A549 (cell line): ENCODE measurements at regions not wholly inside any gene's neighbourhood (a gene's known extent, or its start where the extent isn't known, plus 50 kb on each side); places are given as distances from the start of the nearest gene placed in this dataset.

Experiments used
- ATAC-seq, 2 experiments: fragments of 200-7000 bp in 1 of 2; fragments of >200 bp in 1 of 2; cut with Nextera tagmentation in 1 of 2; cut with Tn5 transposase in 1 of 2; 3 replicates each; pipeline versions ENCODE4 v1.8.0 to v1.9.1; 2018 to 2020; ENCODE audit warnings: mild to moderate bottlenecking in 1 of 2, moderate library complexity in 1 of 2
- CTCF ChIA-PET: fragments of 300-600 bp; sonication (Branson Sonifier 250); formaldehyde crosslinking; extraction: SDS; loops from one replicate; lab custom pipeline; 2021; ENCODE audit warnings: antibody characterized with exemption, inconsistent platforms; lab: Yijun Ruan, JAX
- POLR2A ChIA-PET: fragments of 350-600 bp; formaldehyde crosslinking; extraction: SDS; loops from one replicate; lab custom pipeline; 2021; ENCODE audit warnings: antibody characterized with exemption, inconsistent platforms; lab: Yijun Ruan, JAX
- DNase-seq, 2 experiments: peaks; one replicate each; pipeline versions ENCODE4 v3.0.0 to v3.0.0-alpha.2; 2011 to 2016; ENCODE audit warnings: low read depth in 1 of 2, low spot score in 1 of 2
- FAIRE-seq: peaks from 2 replicates; lab custom pipeline; 2011; peaks lifted over from hg19 to GRCh38; lab: Jason Lieb, UNC
- H3K27ac ChIP-seq, 2 experiments: fragments of >200 bp; sonication (Bioruptor Twin); formaldehyde crosslinking; 3 replicates each; pipeline ENCODE4 v1.5.1; 2016 to 2017
- H3K4me1 ChIP-seq: fragments of >200 bp; sonication (Bioruptor Twin); formaldehyde crosslinking; 3 replicates; pipeline ENCODE4 v1.6.1; 2016
- H3K4me2 ChIP-seq: fragments of >200 bp; sonication (Bioruptor Twin); formaldehyde crosslinking; 3 replicates; pipeline ENCODE4 v1.6.1; 2016
- H3K4me3 ChIP-seq: fragments of >200 bp; sonication (Bioruptor Twin); formaldehyde crosslinking; 3 replicates; pipeline ENCODE4 v1.5.1; 2016
- H3K9me3 ChIP-seq: fragments of >200 bp; sonication (Bioruptor Twin); formaldehyde crosslinking; 3 replicates; pipeline ENCODE4 v1.6.1; 2016
- CHD4 ChIP-seq: fragments of 200-600 bp; sonication (generic); IDR thresholded peaks from 2 replicates; pipeline ENCODE4 v1.6.1; 2016; ENCODE audit warnings: antibody characterized with exemption, mild to moderate bottlenecking, borderline replicate concordance
- EP300 ChIP-seq, 2 experiments: fragments of >200 bp; sonication (Bioruptor Twin); formaldehyde crosslinking; IDR thresholded peaks; 2 replicates in 1 of 2; 3 replicates in 1 of 2; pipeline ENCODE4 v1.6.1; 2016 to 2017
- FOXS1 ChIP-seq: fragments of 250-450 bp; sonication (Bioruptor Pico); IDR thresholded peaks from 2 replicates; pipeline ENCODE4 v1.5.0; 2020; ENCODE audit warnings: mild to moderate bottlenecking, moderate library complexity
- GATA3 ChIP-seq: IDR thresholded peaks from 2 replicates; pipeline ENCODE4 v1.6.1; 2012; ENCODE audit warnings: borderline replicate concordance
- HOXA7 ChIP-seq: fragments of 250-450 bp; sonication (Bioruptor Pico); IDR thresholded peaks from 2 replicates; pipeline ENCODE4 v1.5.0; 2020; ENCODE audit warnings: mild to moderate bottlenecking, moderate library complexity
- KDM5A ChIP-seq: fragments of 200-600 bp; sonication (generic); IDR thresholded peaks from 2 replicates; pipeline ENCODE4 v1.6.1; 2016; ENCODE audit warnings: antibody characterized with exemption, mild to moderate bottlenecking
- NFE2L2 ChIP-seq: fragments of 150-350 bp; conservative IDR thresholded peaks from 2 replicates; pipeline ENCODE4 v1.6.1; 2014; ENCODE audit warnings: low read length
- NPAS2 ChIP-seq: fragments of 250-450 bp; sonication (Bioruptor Pico); IDR thresholded peaks from 2 replicates; pipeline ENCODE4 v1.8.0; 2022; ENCODE audit warnings: mild to moderate bottlenecking, moderate library complexity, borderline replicate concordance
- PHF8 ChIP-seq: fragments of 200-600 bp; sonication (generic); IDR thresholded peaks from 2 replicates; pipeline ENCODE4 v1.6.1; 2016; ENCODE audit warnings: low read depth, mild to moderate bottlenecking, antibody characterized with exemption, moderate library complexity, borderline replicate concordance
- RARB ChIP-seq: fragments of 250-450 bp; sonication (Bioruptor Pico); IDR thresholded peaks from 2 replicates; pipeline ENCODE4 v1.8.0; 2021; ENCODE audit warnings: mild to moderate bottlenecking, moderate library complexity
- ZFP36 ChIP-seq: fragments of 450-650 bp; IDR thresholded peaks from 2 replicates; pipeline ENCODE4 v1.6.1; 2014; ENCODE audit warnings: borderline replicate concordance; ENCODE audit not compliant: partially characterized antibody
- ZSCAN20 ChIP-seq: fragments of 250-450 bp; sonication (Bioruptor Pico); IDR thresholded peaks from 2 replicates; pipeline ENCODE4 v1.8.0; 2022; ENCODE audit warnings: mild to moderate bottlenecking, moderate library complexity
- whole genome bisulfite sequencing: methylation state at CpG from one replicate; pipeline ENCODE4 v1.1.6; 2017; ENCODE audit errors: missing lambda C conversion rate; 5-methylcytosine and 5-hydroxymethylcytosine counted together
- TF ChIP-seq, protein P1 (sequence below): IDR thresholded peaks from 2 replicates; pipeline ENCODE4 v1.6.1; 2012
- TF ChIP-seq, protein P2 (sequence below): fragments of 450-650 bp; IDR thresholded peaks from 2 replicates; pipeline ENCODE4 v1.6.1; 2014; ENCODE audit warnings: antibody characterized with exemption
- TF ChIP-seq, protein P3 (sequence below): fragments of >200 bp; sonication (Bioruptor Twin); formaldehyde crosslinking; IDR thresholded peaks from 3 replicates; pipeline ENCODE4 v1.6.1; 2016
- TF ChIP-seq, protein P4 (sequence below): fragments of >200 bp; sonication (Bioruptor Twin); formaldehyde crosslinking; IDR thresholded peaks from 2 replicates; pipeline ENCODE4 v1.6.1; 2016
- TF ChIP-seq, protein P5 (sequence below): fragments of 250-450 bp; sonication (Bioruptor Pico); IDR thresholded peaks from 2 replicates; pipeline ENCODE4 v1.5.0; 2020; ENCODE audit warnings: low read depth, mild to moderate bottlenecking, moderate library complexity
- TF ChIP-seq, protein P6 (sequence below): fragments of >200 bp; sonication (Bioruptor Twin); formaldehyde crosslinking; IDR thresholded peaks from 3 replicates; pipeline ENCODE4 v1.5.1; 2016

DNA sequence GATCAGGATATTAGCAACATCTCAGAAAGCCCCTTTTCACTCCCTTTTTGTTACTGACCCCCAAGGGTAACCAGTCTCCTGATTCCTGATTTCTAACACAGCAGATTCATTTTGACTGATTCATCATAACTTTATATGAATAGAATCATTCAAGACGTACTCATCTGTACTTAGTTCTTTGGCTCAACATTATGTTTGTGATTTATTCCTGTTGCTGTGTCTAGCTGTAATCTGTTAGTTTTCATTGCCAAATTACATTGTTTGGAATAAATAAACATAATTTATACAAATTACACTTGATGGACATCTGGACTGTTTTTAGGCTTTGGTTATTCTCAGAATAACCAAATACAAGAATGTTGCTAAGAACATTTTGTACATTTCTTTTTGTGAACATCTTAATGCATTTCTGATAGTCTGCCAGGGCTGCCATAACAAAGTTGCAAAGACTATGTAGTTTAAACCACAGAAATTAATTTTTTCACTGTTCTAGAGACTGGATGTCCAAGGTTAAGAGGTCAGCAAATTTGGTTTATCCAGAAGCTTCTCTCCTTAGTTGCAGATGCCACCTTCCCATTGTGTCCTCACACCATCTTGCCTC, 62.8 kb upstream of the EDNRB start:
- H3K4me3 ChIP-seq, result no peak overlapping the region
- H3K4me1 ChIP-seq, result no peaks in the 10 kb centered on the region; the same call in 2 of the 3 replicates
- FAIRE-seq, result no peak
- POLR2A ChIA-PET, result no interaction called here
- TF ChIP-seq, protein P1, sequence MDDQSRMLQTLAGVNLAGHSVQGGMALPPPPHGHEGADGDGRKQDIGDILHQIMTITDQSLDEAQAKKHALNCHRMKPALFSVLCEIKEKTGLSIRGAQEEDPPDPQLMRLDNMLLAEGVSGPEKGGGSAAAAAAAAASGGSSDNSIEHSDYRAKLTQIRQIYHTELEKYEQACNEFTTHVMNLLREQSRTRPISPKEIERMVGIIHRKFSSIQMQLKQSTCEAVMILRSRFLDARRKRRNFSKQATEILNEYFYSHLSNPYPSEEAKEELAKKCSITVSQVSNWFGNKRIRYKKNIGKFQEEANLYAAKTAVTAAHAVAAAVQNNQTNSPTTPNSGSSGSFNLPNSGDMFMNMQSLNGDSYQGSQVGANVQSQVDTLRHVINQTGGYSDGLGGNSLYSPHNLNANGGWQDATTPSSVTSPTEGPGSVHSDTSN, result no peak
- no peak for TF ChIP-seq FOXS1 (CRISPR knock-in tag)
- no peak for TF ChIP-seq GATA3
- TF ChIP-seq, protein P2, sequence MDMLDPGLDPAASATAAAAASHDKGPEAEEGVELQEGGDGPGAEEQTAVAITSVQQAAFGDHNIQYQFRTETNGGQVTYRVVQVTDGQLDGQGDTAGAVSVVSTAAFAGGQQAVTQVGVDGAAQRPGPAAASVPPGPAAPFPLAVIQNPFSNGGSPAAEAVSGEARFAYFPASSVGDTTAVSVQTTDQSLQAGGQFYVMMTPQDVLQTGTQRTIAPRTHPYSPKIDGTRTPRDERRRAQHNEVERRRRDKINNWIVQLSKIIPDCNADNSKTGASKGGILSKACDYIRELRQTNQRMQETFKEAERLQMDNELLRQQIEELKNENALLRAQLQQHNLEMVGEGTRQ, result no peak
- no peak for TF ChIP-seq HOXA7 (CRISPR knock-in tag)
- no peak for TF ChIP-seq CHD4
- TF ChIP-seq ZFP36, result no peak
- TF ChIP-seq EP300 (IDR thresholded peaks at IDR 0.05), result no peak
- no peak for TF ChIP-seq NPAS2 (CRISPR knock-in tag)
- TF ChIP-seq, protein P3, sequence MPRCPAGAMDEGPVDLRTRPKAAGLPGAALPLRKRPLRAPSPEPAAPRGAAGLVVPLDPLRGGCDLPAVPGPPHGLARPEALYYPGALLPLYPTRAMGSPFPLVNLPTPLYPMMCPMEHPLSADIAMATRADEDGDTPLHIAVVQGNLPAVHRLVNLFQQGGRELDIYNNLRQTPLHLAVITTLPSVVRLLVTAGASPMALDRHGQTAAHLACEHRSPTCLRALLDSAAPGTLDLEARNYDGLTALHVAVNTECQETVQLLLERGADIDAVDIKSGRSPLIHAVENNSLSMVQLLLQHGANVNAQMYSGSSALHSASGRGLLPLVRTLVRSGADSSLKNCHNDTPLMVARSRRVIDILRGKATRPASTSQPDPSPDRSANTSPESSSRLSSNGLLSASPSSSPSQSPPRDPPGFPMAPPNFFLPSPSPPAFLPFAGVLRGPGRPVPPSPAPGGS, result no peak
- TF ChIP-seq, all 56 proteins: peak for 0
- no peak for ATAC-seq
- Histone ChIP-seq H3K27ac (peak overlapping the region in 1 of 2 experiments; percentile 52; a peak in 2 of 6 replicates), H3K4me2 (no peak overlapping the region), H3K9me3 (no peaks in the 10 kb centered on the region)
- WGBS, result 14% methylated on average over 1 of the region's 1 CpG
- CTCF ChIA-PET, result interaction anchor here (0.6 kb wide), 1 partner anchor 75 kb away, joined by 3 read pairs; no protein-coding TSS in a partner anchor
- no peak for DNase-seq

DNA sequence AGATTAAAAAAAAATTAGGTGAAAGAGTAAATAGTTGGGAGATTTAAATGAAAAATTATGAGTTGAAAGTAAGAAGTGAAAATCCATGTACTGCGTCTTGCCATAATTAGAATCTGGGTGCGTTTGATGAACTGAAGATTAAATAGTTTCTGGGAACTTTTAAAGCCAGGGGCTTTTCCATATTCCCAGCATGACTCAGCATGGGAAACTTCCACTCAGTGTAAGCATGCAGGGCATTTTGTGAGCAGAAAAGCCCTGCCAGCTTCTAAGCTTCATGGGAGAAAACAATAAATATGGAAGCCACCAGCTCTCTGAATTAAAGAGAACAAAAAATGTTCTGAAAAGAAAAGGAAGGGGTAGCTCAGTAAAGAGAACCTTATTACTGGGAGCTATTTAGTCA, 62.0 kb upstream of the EDNRB start:
- FAIRE-seq (no peak), ATAC-seq (peak in 1 of 2 experiments; percentile 50; a peak in 1 of 6 replicates), DNase-seq (peak in 1 of 2 experiments; percentile 31)
- ChIA-PET CTCF (no interaction called here), POLR2A (no interaction called here)
- Histone ChIP-seq H3K4me3 (no peak overlapping the region), H3K4me2 (peak overlapping the region; percentile 20; the same call in 1 of the 3 replicates), H3K9me3 (no peaks in the 10 kb centered on the region), H3K4me1 (no peaks in the 10 kb centered on the region; the same call in 2 of the 3 replicates), H3K27ac (peak overlapping the region; percentile 28 to 52; a peak in 3 of 6 replicates)
- 32% methylated on average over 2 of the region's 2 CpGs for WGBS
- TF ChIP-seq PHF8, result no peak
- TF ChIP-seq NFE2L2, result no peak
- no peak for TF ChIP-seq ZSCAN20 (CRISPR knock-in tag)
- no peak for TF ChIP-seq ZFP36
- TF ChIP-seq, protein P4, sequence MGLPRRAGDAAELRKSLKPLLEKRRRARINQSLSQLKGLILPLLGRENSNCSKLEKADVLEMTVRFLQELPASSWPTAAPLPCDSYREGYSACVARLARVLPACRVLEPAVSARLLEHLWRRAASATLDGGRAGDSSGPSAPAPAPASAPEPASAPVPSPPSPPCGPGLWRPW, result no peak
- no peak for TF ChIP-seq FOXS1 (CRISPR knock-in tag)
- TF ChIP-seq RARB (CRISPR knock-in tag), result no peak
- TF ChIP-seq, protein P5, sequence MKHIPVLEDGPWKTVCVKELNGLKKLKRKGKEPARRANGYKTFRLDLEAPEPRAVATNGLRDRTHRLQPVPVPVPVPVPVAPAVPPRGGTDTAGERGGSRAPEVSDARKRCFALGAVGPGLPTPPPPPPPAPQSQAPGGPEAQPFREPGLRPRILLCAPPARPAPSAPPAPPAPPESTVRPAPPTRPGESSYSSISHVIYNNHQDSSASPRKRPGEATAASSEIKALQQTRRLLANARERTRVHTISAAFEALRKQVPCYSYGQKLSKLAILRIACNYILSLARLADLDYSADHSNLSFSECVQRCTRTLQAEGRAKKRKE (CRISPR knock-in tag), result no peak
- TF ChIP-seq, protein P6, sequence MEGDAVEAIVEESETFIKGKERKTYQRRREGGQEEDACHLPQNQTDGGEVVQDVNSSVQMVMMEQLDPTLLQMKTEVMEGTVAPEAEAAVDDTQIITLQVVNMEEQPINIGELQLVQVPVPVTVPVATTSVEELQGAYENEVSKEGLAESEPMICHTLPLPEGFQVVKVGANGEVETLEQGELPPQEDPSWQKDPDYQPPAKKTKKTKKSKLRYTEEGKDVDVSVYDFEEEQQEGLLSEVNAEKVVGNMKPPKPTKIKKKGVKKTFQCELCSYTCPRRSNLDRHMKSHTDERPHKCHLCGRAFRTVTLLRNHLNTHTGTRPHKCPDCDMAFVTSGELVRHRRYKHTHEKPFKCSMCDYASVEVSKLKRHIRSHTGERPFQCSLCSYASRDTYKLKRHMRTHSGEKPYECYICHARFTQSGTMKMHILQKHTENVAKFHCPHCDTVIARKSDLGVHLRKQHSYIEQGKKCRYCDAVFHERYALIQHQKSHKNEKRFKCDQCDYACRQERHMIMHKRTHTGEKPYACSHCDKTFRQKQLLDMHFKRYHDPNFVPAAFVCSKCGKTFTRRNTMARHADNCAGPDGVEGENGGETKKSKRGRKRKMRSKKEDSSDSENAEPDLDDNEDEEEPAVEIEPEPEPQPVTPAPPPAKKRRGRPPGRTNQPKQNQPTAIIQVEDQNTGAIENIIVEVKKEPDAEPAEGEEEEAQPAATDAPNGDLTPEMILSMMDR, result no peak
- no peak for TF ChIP-seq KDM5A
